T-helper 17 cell (primary cell): ENCODE measurements at regions not wholly inside any gene's neighbourhood (a gene's known extent, or its start where the extent isn't known, plus 50 kb on each side); places are given as distances from the start of the nearest gene placed in this dataset.

Source experiments
- ATAC-seq: fragments of 150-1000 bp; cut with Tn5 transposase; 2 replicates; pipeline ENCODE4 v1.10.0; 2021; ENCODE audit warnings: mild to moderate bottlenecking, moderate library complexity
- DNase-seq, 3 donors: peaks; one replicate each; pipeline versions ENCODE4 v3.0.0 to v3.0.0-alpha.2; 2020 to 2021
- H3K9me3 ChIP-seq: one replicate; pipeline ENCODE4 v1.7.0; 2013; ENCODE audit warnings: low read length, mild to moderate bottlenecking; ENCODE audit not compliant: control insufficient read depth, poor library complexity, severe bottlenecking
- H3K27ac Mint-ChIP-seq: one replicate; pipeline ENCODE4 v1.8.0; 2022; ENCODE audit warnings: mild to moderate bottlenecking, moderate library complexity, mixed read lengths
- H3K27me3 Mint-ChIP-seq: one replicate; pipeline ENCODE4 v1.8.0; 2022; ENCODE audit warnings: mixed read lengths
- H3K36me3 Mint-ChIP-seq: one replicate; pipeline ENCODE4 v1.8.0; 2022; ENCODE audit warnings: low read depth, mixed read lengths
- H3K4me1 Mint-ChIP-seq: one replicate; pipeline ENCODE4 v1.8.0; 2022; ENCODE audit warnings: mild to moderate bottlenecking, mixed read lengths
- H3K4me3 Mint-ChIP-seq: one replicate; pipeline ENCODE4 v1.8.0; 2022; ENCODE audit warnings: mild to moderate bottlenecking, moderate library complexity, mixed read lengths

GRCh38 chr2:43139996-43140621, 86.3 kb downstream of the ZFP36L2 start:
- Mint-ChIP-seq H3K4me3 (peak overlapping the region; percentile 66), H3K36me3 (no peaks in the 10 kb centered on the region), H3K4me1 (peaks cover 53% of the 10 kb centered on the region), H3K27ac (peak overlapping the region; percentile 99), H3K27me3 (no peaks in the 10 kb centered on the region)
- ATAC-seq (peak; percentile 22), DNase-seq (no peak)
- H3K9me3 ChIP-seq: no peaks in the 10 kb centered on the region

- DNase-seq (no peak), ATAC-seq (no peak)
- peak overlapping the region; percentile 66 for H3K4me3 Mint-ChIP-seq
- H3K4me1 Mint-ChIP-seq: peaks cover 55% of the 10 kb centered on the region
- no peaks in the 10 kb centered on the region for H3K36me3 Mint-ChIP-seq
- H3K27ac Mint-ChIP-seq: peak overlapping the region; percentile 99
- H3K27me3 Mint-ChIP-seq: no peaks in the 10 kb centered on the region
- no peaks in the 10 kb centered on the region for H3K9me3 ChIP-seq
Observed at GRCh38 chr2:43139501-43139900, 86.9 kb downstream of the ZFP36L2 start.

GRCh38 chr2:43138441-43138840, 88.0 kb downstream of the ZFP36L2 start:
- Mint-ChIP-seq H3K27ac (peak overlapping the region; percentile 99), H3K27me3 (no peaks in the 10 kb centered on the region), H3K4me1 (peaks cover 64% of the 10 kb centered on the region), H3K36me3 (no peaks in the 10 kb centered on the region), H3K4me3 (no peak overlapping the region)
- DNase-seq (no peak), ATAC-seq (no peak)
- no peaks in the 10 kb centered on the region for H3K9me3 ChIP-seq

- Mint-ChIP-seq H3K4me3 (peak overlapping the region; percentile 82), H3K4me1 (peaks cover 63% of the 10 kb centered on the region), H3K27me3 (no peaks in the 10 kb centered on the region), H3K27ac (peak overlapping the region; percentile 99), H3K36me3 (no peaks in the 10 kb centered on the region)
- ATAC-seq: peak; percentile 73
- DNase-seq: peak; percentile 34 to 70 (median 53)
- H3K9me3 ChIP-seq: no peaks in the 10 kb centered on the region
Observed at GRCh38 chr2:43136876-43137275, 89.5 kb downstream of the ZFP36L2 start.

GRCh38 chr2:43136011-43136799, 90.2 kb downstream of the ZFP36L2 start:
- H3K9me3 ChIP-seq: no peaks in the 10 kb centered on the region
- peak overlapping the region; percentile 82 for H3K4me3 Mint-ChIP-seq
- no peaks in the 10 kb centered on the region for H3K27me3 Mint-ChIP-seq
- no peak for ATAC-seq
- no peaks in the 10 kb centered on the region for H3K36me3 Mint-ChIP-seq
- no peak for DNase-seq
- H3K27ac Mint-ChIP-seq: peak overlapping the region; percentile 99
- peaks cover 70% of the 10 kb centered on the region for H3K4me1 Mint-ChIP-seq

GRCh38 chr2:43135583-43135982, 90.8 kb downstream of the ZFP36L2 start:
- no peaks in the 10 kb centered on the region for H3K9me3 ChIP-seq
- Mint-ChIP-seq H3K36me3 (no peaks in the 10 kb centered on the region), H3K4me1 (peaks cover 72% of the 10 kb centered on the region), H3K4me3 (peak overlapping the region; percentile 82), H3K27me3 (no peaks in the 10 kb centered on the region), H3K27ac (peak overlapping the region; percentile 99)
- ATAC-seq (no peak), DNase-seq (no peak)

- H3K27me3 Mint-ChIP-seq: no peaks in the 10 kb centered on the region
- no peaks in the 10 kb centered on the region for H3K9me3 ChIP-seq
- DNase-seq (no peak), ATAC-seq (no peak)
- H3K4me1 Mint-ChIP-seq: peaks cover 75% of the 10 kb centered on the region
- peak overlapping the region; percentile 84 for H3K4me3 Mint-ChIP-seq
- H3K36me3 Mint-ChIP-seq: no peaks in the 10 kb centered on the region
- H3K27ac Mint-ChIP-seq: peak overlapping the region; percentile 99
Observed at GRCh38 chr2:43134571-43134889, 91.9 kb downstream of the ZFP36L2 start.

- Mint-ChIP-seq H3K27ac (peak overlapping the region; percentile 99), H3K4me1 (peaks cover 76% of the 10 kb centered on the region), H3K36me3 (no peaks in the 10 kb centered on the region), H3K4me3 (peak overlapping the region; percentile 84), H3K27me3 (no peaks in the 10 kb centered on the region)
- no peaks in the 10 kb centered on the region for H3K9me3 ChIP-seq
- ATAC-seq: peak; percentile 62
- peak; percentile 50 to 67 (median 66) for DNase-seq
Observed at GRCh38 chr2:43133708-43134570, 92.5 kb downstream of the ZFP36L2 start.

- Mint-ChIP-seq H3K27me3 (no peaks in the 10 kb centered on the region), H3K27ac (peak overlapping the region; percentile 99), H3K4me3 (peak overlapping the region; percentile 84), H3K36me3 (no peaks in the 10 kb centered on the region), H3K4me1 (peaks cover 78% of the 10 kb centered on the region)
- DNase-seq (no peak), ATAC-seq (no peak)
- no peaks in the 10 kb centered on the region for H3K9me3 ChIP-seq
Observed at GRCh38 chr2:43133336-43133707, 93.1 kb downstream of the ZFP36L2 start.

- Mint-ChIP-seq H3K27me3 (no peaks in the 10 kb centered on the region), H3K4me1 (peaks cover 81% of the 10 kb centered on the region), H3K27ac (peak overlapping the region; percentile 99), H3K36me3 (no peaks in the 10 kb centered on the region), H3K4me3 (peak overlapping the region; percentile 66)
- H3K9me3 ChIP-seq: no peaks in the 10 kb centered on the region
- DNase-seq (no peak), ATAC-seq (no peak)
Observed at GRCh38 chr2:43132683-43133301, 93.6 kb downstream of the ZFP36L2 start.

- no peak for DNase-seq
- H3K4me3 Mint-ChIP-seq: peak overlapping the region; percentile 84
Observed at GRCh38 chr2:43131890-43132682, 94.3 kb downstream of the ZFP36L2 start.

GRCh38 chr2:43131051-43131889, 95.1 kb downstream of the ZFP36L2 start:
- peaks cover 73% of the 10 kb centered on the region for H3K4me1 Mint-ChIP-seq
- H3K27me3 Mint-ChIP-seq: no peaks in the 10 kb centered on the region

More at GRCh38 chr2:43131890-43132682, 94.3 kb downstream of the ZFP36L2 start:
- H3K36me3 Mint-ChIP-seq: no peaks in the 10 kb centered on the region
- no peak for ATAC-seq
- peaks cover 81% of the 10 kb centered on the region for H3K4me1 Mint-ChIP-seq
- no peaks in the 10 kb centered on the region for H3K27me3 Mint-ChIP-seq
- H3K9me3 ChIP-seq: no peaks in the 10 kb centered on the region
- H3K27ac Mint-ChIP-seq: peak overlapping the region; percentile 99

More at GRCh38 chr2:43131051-43131889, 95.1 kb downstream of the ZFP36L2 start:
- no peaks in the 10 kb centered on the region for H3K9me3 ChIP-seq
- H3K27ac Mint-ChIP-seq: peak overlapping the region; percentile 99
- peak overlapping the region; percentile 84 for H3K4me3 Mint-ChIP-seq
- no peaks in the 10 kb centered on the region for H3K36me3 Mint-ChIP-seq
- DNase-seq (peak; percentile 56 to 75 (median 57)), ATAC-seq (peak; percentile 50)
